ENCODE measurements at regions not wholly inside any gene's neighbourhood (a gene's known extent, or its start where the extent isn't known, plus 50 kb on each side); places are given as distances from the start of the nearest gene placed in this dataset.

DNA sequence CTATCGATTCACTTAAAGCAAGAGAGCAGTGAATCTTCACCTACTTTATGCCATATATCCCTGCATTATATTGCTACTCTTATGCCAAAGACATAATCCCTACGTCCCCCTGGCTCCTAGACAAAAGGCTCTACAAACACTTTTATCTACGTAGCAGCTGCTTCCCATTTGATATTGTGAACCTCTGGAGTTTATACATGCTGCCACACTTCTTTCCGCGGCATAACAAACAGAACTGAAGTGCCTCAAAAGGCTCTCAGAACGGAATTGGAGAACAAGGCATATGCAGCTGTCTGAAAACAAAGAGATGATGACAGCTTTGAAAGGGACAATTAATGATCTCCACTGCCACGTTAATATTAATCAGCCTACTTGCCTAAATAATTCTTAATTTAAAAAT is 985.6 kb upstream of the LRRN3 start:
- TF ChIP-seq CTCF (IDR thresholded peaks at IDR 0.05), result no peak
- TF ChIP-seq POLR2AphosphoS5 (IDR thresholded peaks at IDR 0.05), result no peak
- no peak for TF ChIP-seq POLR2A (IDR thresholded peaks at IDR 0.05)

GRCh38 chr7:110105840-110106239 is 985.1 kb upstream of the LRRN3 start:
- H3K27me3 ChIP-seq (replicated peaks; ENCODE audit: insufficient read depth), result no peaks in the 10 kb centered on the region
- H3K9me3 ChIP-seq, result no peaks in the 10 kb centered on the region
- intact Hi-C loops (cut with DNase I), result no loop called here
- H3K36me3 ChIP-seq, result no peaks in the 10 kb centered on the region
- DNase-seq (ENCODE audit: low spot score), result no peak
- no peak overlapping the region for H3K27ac ChIP-seq
- no peak for TF ChIP-seq POLR2A (IDR thresholded peaks at IDR 0.05)
- TF ChIP-seq POLR2AphosphoS5 (IDR thresholded peaks at IDR 0.05), result no peak
- no peak for TF ChIP-seq CTCF (IDR thresholded peaks at IDR 0.05)
- H3K4me1 ChIP-seq (replicated peaks), result no peaks in the 10 kb centered on the region
- no peak overlapping the region for H3K4me3 ChIP-seq

More for the DNA sequence above, 985.6 kb upstream of the LRRN3 start:
- H3K27ac ChIP-seq, result no peak overlapping the region
- WGBS, result 44% methylated on average over 7 of the region's 7 CpGs
- H3K36me3 ChIP-seq, result no peaks in the 10 kb centered on the region
- no peak overlapping the region for H3K4me3 ChIP-seq
- no peaks in the 10 kb centered on the region for H3K27me3 ChIP-seq (replicated peaks; ENCODE audit: insufficient read depth)
- intact Hi-C loops (cut with DNase I), result no loop called here
- no peaks in the 10 kb centered on the region for H3K4me1 ChIP-seq (replicated peaks)
- no peaks in the 10 kb centered on the region for H3K9me3 ChIP-seq
- no peak for DNase-seq (ENCODE audit: low spot score)

GRCh38 chr7:110119883-110120581 is 970.9 kb upstream of the LRRN3 start:
- Histone ChIP-seq H3K4me1 (replicated peaks) (no peaks in the 10 kb centered on the region), H3K27me3 (replicated peaks; ENCODE audit: insufficient read depth) (no peaks in the 10 kb centered on the region), H3K4me3 (no peak overlapping the region), H3K27ac (no peak overlapping the region), H3K36me3 (no peaks in the 10 kb centered on the region), H3K9me3 (no peaks in the 10 kb centered on the region)
- TF ChIP-seq POLR2AphosphoS5 (IDR thresholded peaks at IDR 0.05) (no peak), POLR2A (IDR thresholded peaks at IDR 0.05) (no peak), CTCF (IDR thresholded peaks at IDR 0.05) (no peak)
- 84% methylated on average over 6 of the region's 7 CpGs for WGBS
- no peak for DNase-seq (ENCODE audit: low spot score)
- intact Hi-C loops (cut with DNase I), result no loop called here

GRCh38 chr7:110129159-110129558 is 961.8 kb upstream of the LRRN3 start:
- no peak for TF ChIP-seq CTCF (IDR thresholded peaks at IDR 0.05)
- no peak for TF ChIP-seq POLR2A (IDR thresholded peaks at IDR 0.05)
- TF ChIP-seq POLR2AphosphoS5 (IDR thresholded peaks at IDR 0.05), result no peak
- H3K4me3 ChIP-seq, result no peak overlapping the region
- H3K27ac ChIP-seq, result no peak overlapping the region
- no peaks in the 10 kb centered on the region for H3K27me3 ChIP-seq (replicated peaks; ENCODE audit: insufficient read depth)
- intact Hi-C loops (cut with DNase I), result no loop called here
- DNase-seq (ENCODE audit: low spot score), result no peak
- H3K4me1 ChIP-seq (replicated peaks), result no peaks in the 10 kb centered on the region
- no peaks in the 10 kb centered on the region for H3K36me3 ChIP-seq
- no peaks in the 10 kb centered on the region for H3K9me3 ChIP-seq

DNA sequence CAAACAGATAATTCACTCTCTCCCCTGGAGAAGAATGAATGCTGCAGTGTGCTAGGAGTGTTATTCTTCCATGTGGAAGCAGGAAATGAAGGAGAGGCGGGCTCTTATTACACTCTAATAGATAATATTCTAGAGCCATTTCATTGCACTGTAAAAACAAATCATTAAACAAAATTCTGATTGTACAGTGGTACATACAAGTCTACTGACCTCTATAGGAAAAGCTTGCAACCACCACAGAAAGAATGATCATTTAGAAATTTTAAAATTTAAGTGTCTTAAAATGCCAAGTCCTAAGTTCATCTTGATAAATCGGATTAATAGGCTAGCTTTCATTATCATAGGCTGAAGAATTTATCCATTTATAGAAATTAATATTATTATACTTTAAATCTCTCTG is 960.3 kb upstream of the LRRN3 start:
- intact Hi-C loops (cut with DNase I), result no loop called here
- H3K4me3 ChIP-seq, result no peak overlapping the region
- H3K27me3 ChIP-seq (replicated peaks; ENCODE audit: insufficient read depth), result no peaks in the 10 kb centered on the region
- no peak for DNase-seq (ENCODE audit: low spot score)
- no peaks in the 10 kb centered on the region for H3K9me3 ChIP-seq
- no peaks in the 10 kb centered on the region for H3K36me3 ChIP-seq
- H3K4me1 ChIP-seq (replicated peaks), result no peaks in the 10 kb centered on the region
- WGBS, result 48% methylated on average over 2 of the region's 2 CpGs
- TF ChIP-seq POLR2A (IDR thresholded peaks at IDR 0.05), result no peak
- TF ChIP-seq CTCF (IDR thresholded peaks at IDR 0.05), result no peak
- no peak for TF ChIP-seq POLR2AphosphoS5 (IDR thresholded peaks at IDR 0.05)
- no peak overlapping the region for H3K27ac ChIP-seq
